GM13977 (cell line): ENCODE measurements at regions not wholly inside any gene's neighbourhood (a gene's known extent, or its start where the extent isn't known, plus 50 kb on each side); places are given as distances from the start of the nearest gene placed in this dataset.

ENCODE experiments used
- DNase-seq: peaks from one replicate; pipeline ENCODE4 v3.0.0; 2012; ENCODE audit warnings: low spot score
- in situ Hi-C: fragments of 300-500 bp; cut with MboI; formaldehyde crosslinking; loops from one replicate; pipeline ENCODE4 v1.12.0; 2022; ENCODE audit warnings: low sequenced_read_pairs, low pct_unique_long_range_greater_than_20kb, mixed read lengths, inconsistent platforms; ENCODE audit not compliant: unreplicated experiment
- TF ChIP-seq, protein P1 (sequence below): IDR thresholded peaks from 2 replicates; pipeline ENCODE4 v1.5.1; 2012; ENCODE audit warnings: mild to moderate bottlenecking, control low read depth; ENCODE audit not compliant: insufficient read depth; ENCODE audit errors: extremely low read depth, missing control alignments

DNA sequence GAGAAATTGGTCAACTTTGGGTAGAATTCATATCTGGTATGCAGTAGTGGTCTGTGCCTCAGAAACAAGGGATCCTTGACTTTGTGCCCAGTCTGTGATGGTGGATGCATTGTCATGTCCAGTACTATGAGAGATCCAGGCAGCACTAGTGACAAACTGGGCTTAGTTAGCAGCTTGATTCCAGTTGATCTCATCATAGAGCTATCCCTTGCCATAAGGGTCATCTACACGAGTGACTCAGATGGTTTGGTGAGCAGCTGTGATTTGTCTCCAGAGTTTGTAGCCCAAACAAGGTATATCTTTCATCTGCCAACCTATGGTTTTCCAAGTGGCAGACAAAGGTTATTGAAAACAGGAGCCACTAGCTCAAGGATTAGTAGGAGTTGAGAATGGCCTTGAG, 298.8 kb downstream of the GBA3 start:
- in situ Hi-C loops = no loop called here
- no peak for DNase-seq
- TF ChIP-seq, protein P1, sequence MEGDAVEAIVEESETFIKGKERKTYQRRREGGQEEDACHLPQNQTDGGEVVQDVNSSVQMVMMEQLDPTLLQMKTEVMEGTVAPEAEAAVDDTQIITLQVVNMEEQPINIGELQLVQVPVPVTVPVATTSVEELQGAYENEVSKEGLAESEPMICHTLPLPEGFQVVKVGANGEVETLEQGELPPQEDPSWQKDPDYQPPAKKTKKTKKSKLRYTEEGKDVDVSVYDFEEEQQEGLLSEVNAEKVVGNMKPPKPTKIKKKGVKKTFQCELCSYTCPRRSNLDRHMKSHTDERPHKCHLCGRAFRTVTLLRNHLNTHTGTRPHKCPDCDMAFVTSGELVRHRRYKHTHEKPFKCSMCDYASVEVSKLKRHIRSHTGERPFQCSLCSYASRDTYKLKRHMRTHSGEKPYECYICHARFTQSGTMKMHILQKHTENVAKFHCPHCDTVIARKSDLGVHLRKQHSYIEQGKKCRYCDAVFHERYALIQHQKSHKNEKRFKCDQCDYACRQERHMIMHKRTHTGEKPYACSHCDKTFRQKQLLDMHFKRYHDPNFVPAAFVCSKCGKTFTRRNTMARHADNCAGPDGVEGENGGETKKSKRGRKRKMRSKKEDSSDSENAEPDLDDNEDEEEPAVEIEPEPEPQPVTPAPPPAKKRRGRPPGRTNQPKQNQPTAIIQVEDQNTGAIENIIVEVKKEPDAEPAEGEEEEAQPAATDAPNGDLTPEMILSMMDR = no peak

DNA sequence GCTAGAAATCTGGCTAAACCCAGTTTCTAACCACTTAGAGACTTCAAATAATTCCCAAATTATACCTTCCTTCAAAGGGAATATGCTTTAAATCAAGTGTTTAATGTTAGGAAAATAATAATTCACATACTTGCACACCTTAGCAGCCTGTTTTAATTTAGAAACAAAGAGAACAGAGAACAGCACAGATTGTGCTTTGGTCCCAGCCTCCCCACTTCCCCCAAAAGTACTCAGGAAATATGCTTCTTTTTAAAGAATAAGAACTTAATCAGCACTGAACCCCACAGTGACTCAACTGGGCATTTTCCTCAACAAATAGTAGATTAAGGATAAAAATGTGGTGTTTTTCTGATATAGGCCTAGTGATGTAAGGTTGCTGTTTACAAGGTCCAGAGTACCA, 295.8 kb downstream of the GBA3 start:
- in situ Hi-C loops = no loop called here
- TF ChIP-seq, protein P1 = no peak
- no peak for DNase-seq

DNA sequence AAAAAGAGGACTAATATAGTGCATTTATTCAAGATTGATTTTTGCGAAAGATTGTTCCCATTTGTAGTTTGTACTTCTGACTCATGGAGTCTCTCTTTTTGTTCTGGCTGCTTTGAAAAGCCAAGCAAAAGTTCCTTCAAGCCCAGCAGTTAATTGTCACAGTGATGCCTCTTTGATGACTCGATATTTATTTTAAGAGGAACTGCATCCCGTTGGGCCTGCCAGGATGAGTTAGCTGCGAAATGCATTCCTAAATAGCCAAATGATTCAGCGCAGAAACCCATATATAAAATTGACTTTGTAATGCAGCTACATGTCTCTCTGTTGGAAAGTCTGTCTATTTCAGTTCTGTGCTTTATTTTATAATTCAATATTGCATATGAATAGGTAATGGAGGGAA, 295.1 kb downstream of the GBA3 start:
- in situ Hi-C loops = no loop called here
- no peak for DNase-seq
- TF ChIP-seq, protein P1 = no peak

DNA sequence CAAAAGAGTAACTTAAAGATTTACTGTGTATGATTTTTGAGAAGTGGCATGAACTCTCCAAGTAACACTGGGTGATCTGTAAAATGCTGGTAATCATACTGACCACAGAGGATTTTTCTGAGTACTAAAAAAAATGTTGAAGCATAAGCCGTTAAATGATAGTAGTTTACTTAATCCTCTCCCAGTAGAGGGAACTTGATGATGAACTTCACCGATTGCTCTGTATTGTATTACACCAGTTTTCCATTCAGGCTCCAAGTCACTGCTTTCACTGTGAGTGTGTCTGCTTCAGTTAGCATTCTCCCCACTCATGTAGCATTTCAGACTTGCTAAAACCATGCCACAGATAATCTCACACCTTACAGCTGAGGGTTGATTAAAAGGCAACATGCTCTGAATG, 294.1 kb downstream of the GBA3 start:
- TF ChIP-seq, protein P1 = no peak
- DNase-seq = no peak
- in situ Hi-C loops = no loop called here

DNA sequence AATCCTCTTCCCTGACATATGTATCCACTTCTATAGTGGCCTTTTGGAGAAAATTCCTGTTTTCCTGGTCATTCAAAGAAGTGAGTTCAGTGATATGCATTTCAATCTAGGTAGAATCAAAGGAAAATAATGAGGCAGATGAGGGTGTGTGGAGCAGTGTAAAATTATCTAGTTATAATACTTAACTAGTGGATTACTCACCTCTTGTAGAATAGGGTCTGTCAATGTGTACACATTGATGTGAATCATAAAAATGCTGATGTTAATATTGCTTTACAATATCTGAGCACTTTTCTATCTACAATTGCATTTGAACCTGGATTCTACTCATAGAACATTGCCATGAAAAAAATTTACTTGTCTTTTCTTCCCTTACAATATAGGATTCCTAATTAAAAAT, 293.5 kb downstream of the GBA3 start:
- in situ Hi-C loops = no loop called here
- no peak for DNase-seq
- TF ChIP-seq, protein P1 = no peak

DNA sequence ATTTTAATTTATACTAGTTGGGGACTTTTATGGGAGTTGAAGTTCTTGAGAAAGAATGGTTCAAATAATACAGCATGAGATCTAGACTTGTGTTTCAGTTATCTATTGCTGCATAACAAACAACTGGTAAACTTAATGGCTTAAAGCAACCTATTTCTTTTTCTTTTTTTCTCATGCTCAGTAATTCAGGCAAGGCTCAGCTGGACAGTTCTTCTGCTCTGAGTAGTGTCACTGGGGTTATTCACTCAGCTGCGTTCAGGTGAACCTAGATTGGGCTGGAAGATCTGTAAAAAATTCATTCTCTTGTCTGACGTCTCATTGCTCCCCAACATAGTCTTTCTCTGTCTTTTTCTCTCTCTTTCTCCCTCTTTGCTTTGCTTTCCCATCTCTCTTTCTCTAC, 291.7 kb downstream of the GBA3 start:
- in situ Hi-C loops = no loop called here
- no peak for DNase-seq
- TF ChIP-seq, protein P1 = no peak

DNA sequence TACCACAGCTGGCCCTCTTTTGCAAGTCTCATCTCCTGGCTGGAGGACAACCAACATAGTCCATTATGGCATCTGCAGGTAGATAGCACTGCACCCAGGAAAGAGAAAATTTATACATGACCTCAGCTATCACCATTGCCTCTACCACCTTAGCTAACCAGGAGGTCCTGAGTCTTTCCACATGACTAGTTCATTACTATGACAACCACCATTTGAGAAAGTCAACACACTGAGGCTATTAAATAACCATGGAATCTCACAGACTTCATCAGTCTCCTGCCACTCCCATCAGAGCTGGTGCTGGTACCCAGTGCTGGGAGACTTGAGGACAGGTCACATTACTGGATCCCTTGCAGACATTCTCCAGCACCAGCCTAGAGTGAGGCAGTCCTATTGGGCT, 285.9 kb downstream of the GBA3 start:
- TF ChIP-seq, protein P1 = no peak
- no peak for DNase-seq
- in situ Hi-C loops = no loop called here
